HG03060 (cell line): ENCODE measurements at regions not wholly inside any gene's neighbourhood (a gene's known extent, or its start where the extent isn't known, plus 50 kb on each side); places are given as distances from the start of the nearest gene placed in this dataset.
"Not testable (repeated sequence)": the region's sequence is repeated elsewhere in the genome, so short reads cannot be mapped to it uniquely, and the experiment has no call there.

Experiments
- ATAC-seq: cut with Tn5 transposase; IDR thresholded peaks from one replicate; pipeline ENCODE4 v1.9.1; 2021; ENCODE audit warnings: low read depth, moderate number of reproducible peaks; ENCODE audit not compliant: unreplicated experiment

- ATAC-seq, result not testable (repeated sequence)
Observed at GRCh38 chr2:111514138-111514537, 369.9 kb downstream of the ANAPC1 start.

DNA sequence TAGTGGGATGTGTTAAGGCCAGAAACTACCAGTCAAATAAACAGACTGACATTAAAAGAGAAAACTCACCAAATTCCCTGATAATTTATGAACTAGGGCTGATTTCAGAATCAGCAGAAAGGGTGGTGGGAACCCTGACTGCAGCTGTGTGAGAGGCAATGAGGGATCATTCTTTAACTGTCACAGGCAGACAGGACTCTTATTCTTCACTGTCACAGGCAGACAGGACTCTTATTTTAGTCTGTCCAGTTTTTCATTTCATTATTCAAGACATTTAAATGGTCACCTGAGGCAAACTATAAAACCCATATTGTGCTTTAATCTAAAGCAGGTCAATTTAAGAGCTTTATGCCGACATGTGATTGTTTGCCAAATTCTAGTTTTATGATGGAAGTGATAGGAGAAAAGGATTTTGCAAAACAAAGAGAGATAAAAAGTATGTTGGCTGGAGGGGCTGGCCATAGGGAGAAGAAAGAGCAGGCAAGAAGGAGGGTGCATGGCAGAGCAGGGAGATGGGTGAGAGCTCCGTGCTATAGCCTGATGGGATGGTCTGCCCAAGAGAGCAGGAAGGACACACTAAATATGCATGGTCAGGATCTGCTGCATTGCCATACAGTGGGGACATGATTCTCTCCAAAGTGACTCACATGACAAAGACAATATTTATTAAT, 366.8 kb downstream of the ANAPC1 start:
- ATAC-seq, result not testable (repeated sequence)

DNA sequence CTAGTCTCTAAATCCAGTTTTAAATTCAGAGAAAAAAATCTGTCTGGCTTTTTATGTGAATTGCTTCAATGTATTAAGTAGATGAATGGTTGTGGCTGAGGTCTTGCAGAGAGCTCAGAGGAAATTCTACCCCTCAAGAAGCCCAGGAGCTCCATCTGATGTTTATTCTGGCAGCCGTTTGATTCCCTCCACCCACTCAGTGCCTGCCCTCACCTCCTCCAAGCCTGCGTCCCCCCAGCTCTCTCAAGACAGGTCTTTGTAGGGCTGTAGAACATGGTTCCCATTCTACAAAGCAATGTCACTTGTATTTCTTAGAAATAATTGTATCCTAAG, 366.3 kb downstream of the ANAPC1 start:
- ATAC-seq, result not testable (repeated sequence)

- ATAC-seq, result no peak
Observed at GRCh38 chr2:111519071-111519470, 364.9 kb downstream of the ANAPC1 start.

DNA sequence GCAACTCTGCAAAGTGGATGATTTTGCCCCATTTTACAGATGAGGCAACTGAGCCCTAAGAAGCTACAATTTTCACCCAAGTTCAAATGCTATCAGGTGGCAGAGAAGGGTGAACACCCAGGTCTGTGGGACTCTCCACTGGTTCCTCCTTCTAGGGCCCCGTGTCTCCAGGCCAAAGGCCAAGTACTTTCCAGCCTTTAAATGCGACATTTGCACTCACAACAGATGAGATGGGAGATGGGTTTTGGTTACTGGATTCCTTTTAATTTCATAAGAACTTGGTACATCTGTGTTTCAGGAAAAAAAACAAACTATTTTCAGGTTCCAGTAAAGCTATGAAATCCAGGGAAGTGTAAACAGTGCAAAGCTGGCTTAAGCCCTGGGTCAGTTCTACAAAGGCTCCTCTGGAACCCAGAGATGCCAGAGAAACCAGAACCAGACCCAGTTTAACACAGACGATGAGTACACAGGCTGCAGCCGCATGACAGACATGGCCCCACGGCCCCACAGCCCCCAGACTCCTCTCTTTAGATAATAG, 361.7 kb downstream of the ANAPC1 start:
- ATAC-seq, result no peak

- ATAC-seq, result no peak
Observed at GRCh38 chr2:111523009-111523408, 361.0 kb downstream of the ANAPC1 start.

- not testable (repeated sequence) for ATAC-seq
Observed at GRCh38 chr2:111525026-111525425, 359.0 kb downstream of the ANAPC1 start.

GRCh38 chr2:111526041-111526639, 357.9 kb downstream of the ANAPC1 start:
- not testable (repeated sequence) for ATAC-seq

GRCh38 chr2:111527707-111528400, 356.1 kb downstream of the ANAPC1 start:
- not testable (repeated sequence) for ATAC-seq

DNA sequence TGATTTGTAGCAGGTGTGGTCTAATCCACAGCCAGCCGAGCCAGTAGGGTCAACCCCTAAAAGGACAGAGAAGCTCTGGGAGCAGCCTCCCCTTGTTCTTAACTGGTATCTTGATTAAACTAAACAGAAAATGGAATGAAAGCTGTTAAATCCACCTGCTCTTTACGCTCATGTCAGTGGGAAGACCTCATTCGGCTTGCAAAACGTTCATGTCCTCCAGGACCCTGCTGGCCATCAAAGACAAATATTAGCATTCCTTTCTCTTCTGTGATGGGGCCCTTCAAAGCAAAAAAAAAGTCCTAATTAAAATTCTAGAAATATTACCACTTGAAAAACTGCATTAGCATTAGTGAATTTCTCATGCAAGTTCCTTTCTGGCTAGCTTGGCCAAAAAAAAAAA, 355.0 kb downstream of the ANAPC1 start:
- ATAC-seq, result not testable (repeated sequence)

GRCh38 chr2:111530239-111530965, 353.6 kb downstream of the ANAPC1 start:
- ATAC-seq, result not testable (repeated sequence)

GRCh38 chr2:111532682-111533556, 351.1 kb downstream of the ANAPC1 start:
- not testable (repeated sequence) for ATAC-seq

DNA sequence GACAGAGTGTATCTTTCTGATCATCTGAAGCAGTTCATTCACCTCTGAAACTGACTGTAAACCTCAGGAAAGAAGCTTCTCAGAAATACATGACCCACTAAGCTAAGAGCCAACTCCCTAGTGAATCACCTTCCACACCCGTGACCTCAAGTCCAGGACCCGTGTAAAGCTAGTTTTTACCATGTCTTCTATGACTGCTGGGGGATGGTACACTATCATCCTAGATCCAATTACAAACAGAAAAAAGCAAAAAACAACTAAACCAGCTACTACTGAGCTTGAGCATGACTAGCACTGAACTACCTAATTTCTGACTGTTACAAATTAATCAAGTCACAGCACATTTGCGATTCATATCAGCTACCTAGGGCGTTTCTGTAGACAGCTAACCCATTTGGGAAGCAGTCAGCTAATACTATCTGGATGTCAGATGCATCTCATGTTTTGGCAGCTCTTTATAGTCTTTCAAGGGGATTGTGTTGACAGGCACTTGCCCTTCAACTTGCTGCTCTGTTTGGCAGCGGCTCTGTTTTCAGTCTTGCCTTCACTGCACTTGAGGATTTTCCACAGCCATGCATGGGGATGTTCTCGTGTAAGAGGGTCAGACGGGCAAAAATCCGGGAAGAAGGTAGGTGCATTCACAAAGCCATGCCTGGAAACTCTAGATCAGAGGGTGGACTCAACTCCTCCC, 350.3 kb downstream of the ANAPC1 start:
- not testable (repeated sequence) for ATAC-seq

- no peak for ATAC-seq
Observed at GRCh38 chr2:111534910-111535352, 349.1 kb downstream of the ANAPC1 start.

- ATAC-seq, result no peak
Observed at GRCh38 chr2:111535404-111535803, 348.6 kb downstream of the ANAPC1 start.

GRCh38 chr2:111537078-111537655, 346.8 kb downstream of the ANAPC1 start:
- ATAC-seq, result no peak

DNA sequence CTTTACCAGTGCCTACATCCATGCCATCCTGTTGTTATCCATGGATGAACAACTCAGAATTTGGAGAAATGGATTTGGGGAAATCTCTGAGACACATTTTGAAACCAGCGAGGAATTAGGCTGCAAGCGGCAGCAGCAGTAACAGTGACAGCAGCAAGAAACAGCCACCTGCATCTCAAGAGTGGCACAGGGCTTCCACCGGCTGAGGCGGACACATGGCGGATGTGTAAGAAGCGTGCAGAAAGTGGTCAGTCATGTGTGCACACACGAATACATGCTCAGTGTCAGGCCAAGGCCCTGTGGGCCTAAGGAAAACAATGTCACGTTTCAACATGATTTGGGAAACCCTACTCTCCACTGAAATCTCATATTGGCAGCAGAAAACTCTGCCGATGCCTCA, 344.0 kb downstream of the ANAPC1 start:
- ATAC-seq, result not testable (repeated sequence)

DNA sequence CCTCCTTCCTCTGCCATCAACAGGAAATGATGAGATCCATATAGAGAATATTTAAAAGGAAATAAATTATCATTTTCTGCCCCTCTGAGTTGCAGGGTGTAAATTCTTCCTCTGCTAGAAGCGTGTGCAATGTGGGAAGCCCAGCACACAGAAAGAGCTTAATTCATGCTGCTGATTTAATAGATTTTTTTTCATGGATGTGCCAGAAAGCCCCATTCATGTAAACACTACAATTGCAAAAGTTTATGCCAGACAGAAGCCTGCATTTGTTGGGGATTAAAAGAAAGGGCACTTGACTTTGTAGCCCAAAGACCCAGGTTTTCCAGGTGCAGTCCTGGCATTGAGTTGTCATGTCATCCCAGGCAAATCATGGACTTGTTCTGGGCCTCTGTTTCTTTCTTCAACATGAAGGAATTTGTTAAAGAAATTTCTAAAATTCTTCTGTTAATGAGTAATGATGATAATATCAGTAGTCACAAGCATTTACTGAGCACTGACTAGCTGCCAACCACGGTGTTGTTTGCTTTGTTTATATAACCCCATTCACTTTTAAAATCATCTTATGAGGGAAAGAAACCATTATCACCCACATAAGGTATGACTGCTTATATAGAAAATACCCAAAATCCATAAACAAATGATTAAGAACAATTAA, 341.7 kb downstream of the ANAPC1 start:
- ATAC-seq, result not testable (repeated sequence)
